CD14-positive monocyte (primary cell): ENCODE measurements at regions not wholly inside any gene's neighbourhood (a gene's known extent, or its start where the extent isn't known, plus 50 kb on each side); places are given as distances from the start of the nearest gene placed in this dataset.

Experiments
- DNase-seq, 3 donors: peaks; one replicate each; pipeline ENCODE4 v3.0.0-alpha.2; 2011 to 2022
- H2AFZ ChIP-seq: 2 replicates; pipeline ENCODE4 v1.6.0; 2012; ENCODE audit warnings: mild to moderate bottlenecking, low read depth, low read length, inconsistent platforms; ENCODE audit not compliant: insufficient read depth, poor library complexity, severe bottlenecking
- H3K27ac ChIP-seq, 2 donors: 1 replicate in 1 of 2; 2 replicates in 1 of 2; pipeline ENCODE4 v1.5.1; 2012 to 2013; ENCODE audit warnings: low read length in 2 of 2, control low read depth in 1 of 2, inconsistent platforms in 1 of 2, low read depth in 1 of 2, mild to moderate bottlenecking in 1 of 2
- H3K27me3 ChIP-seq, 2 donors: one replicate each; pipeline versions ENCODE4 v1.6.0 to v1.6.1; 2011 to 2013; ENCODE audit warnings: low read length in 2 of 2; ENCODE audit not compliant: control insufficient read depth in 2 of 2, insufficient read depth in 2 of 2
- H3K36me3 ChIP-seq, 2 donors: replicated peaks in 1 of 2; 1 replicate in 1 of 2; 2 replicates in 1 of 2; pipeline versions ENCODE4 v1.5.1 to v1.6.1; 2012 to 2013; ENCODE audit warnings: low read length in 2 of 2, control low read depth in 1 of 2, inconsistent platforms in 1 of 2, mild to moderate bottlenecking in 1 of 2; ENCODE audit not compliant: insufficient read depth in 2 of 2, control insufficient read depth in 1 of 2
- H3K4me1 ChIP-seq, 2 donors: 1 replicate in 1 of 2; 2 replicates in 1 of 2; pipeline versions ENCODE4 v1.5.1 to v1.6.1; 2012 to 2013; ENCODE audit warnings: low read length in 2 of 2, control low read depth in 1 of 2, inconsistent platforms in 1 of 2, mild to moderate bottlenecking in 1 of 2, moderate library complexity in 1 of 2; ENCODE audit not compliant: insufficient read depth in 2 of 2, control insufficient read depth in 1 of 2
- H3K4me2 ChIP-seq: replicated peaks from 2 replicates; pipeline ENCODE3; 2012; ENCODE audit warnings: low read length, moderate library complexity, mild to moderate bottlenecking; ENCODE audit not compliant: poor library complexity, severe bottlenecking; ENCODE audit errors: extremely low read depth
- H3K4me3 ChIP-seq, 3 experiments: fragments of 200-600 bp in 1 of 3; sonication (generic) in 1 of 3; replicated peaks in 1 of 3; 1 replicate in 2 of 3; 2 replicates in 1 of 3; pipeline ENCODE4 v1.5.1; 2011 to 2013; ENCODE audit warnings: low read length in 3 of 3, mild to moderate bottlenecking in 3 of 3, control low read depth in 2 of 3, low read depth in 2 of 3, inconsistent platforms in 1 of 3, moderate library complexity in 1 of 3
- H3K79me2 ChIP-seq: 2 replicates; pipeline ENCODE4 v1.6.0; 2012; ENCODE audit warnings: mild to moderate bottlenecking, control low read depth, inconsistent platforms, low read length, moderate library complexity; ENCODE audit not compliant: insufficient read depth
- H3K9ac ChIP-seq: 2 replicates; pipeline ENCODE4 v1.6.0; 2017; ENCODE audit warnings: low read length, mild to moderate bottlenecking; ENCODE audit not compliant: insufficient read depth, poor library complexity, severe bottlenecking
- H3K9me3 ChIP-seq, 2 donors: replicated peaks in 1 of 2; 1 replicate in 1 of 2; 2 replicates in 1 of 2; pipeline versions ENCODE4 v1.5.1 to v1.6.1; 2012 to 2013; ENCODE audit warnings: low read length in 2 of 2, control low read depth in 1 of 2; ENCODE audit not compliant: control insufficient read depth in 1 of 2, insufficient read depth in 1 of 2
- H4K20me1 ChIP-seq: 2 replicates; pipeline ENCODE4 v1.6.0; 2012; ENCODE audit warnings: mild to moderate bottlenecking, low read length, control low read depth, moderate library complexity; ENCODE audit not compliant: insufficient read depth
- H3K27ac Mint-ChIP-seq, 7 donors: one replicate each; pipeline ENCODE4 v1.8.0; 2020; ENCODE audit warnings: mild to moderate bottlenecking in 7 of 7, mixed read lengths in 7 of 7, moderate library complexity in 6 of 7, inconsistent platforms in 2 of 7
- H3K27me3 Mint-ChIP-seq, 3 donors: one replicate each; pipeline ENCODE4 v1.8.0; 2021 to 2022; ENCODE audit warnings: low read depth in 3 of 3, mild to moderate bottlenecking in 3 of 3, mixed read lengths in 3 of 3, moderate library complexity in 3 of 3, inconsistent platforms in 1 of 3
- H3K36me3 Mint-ChIP-seq, 2 donors: one replicate each; pipeline ENCODE4 v1.8.0; 2020; ENCODE audit warnings: mixed read lengths in 2 of 2, inconsistent platforms in 1 of 2, mild to moderate bottlenecking in 1 of 2
- H3K4me1 Mint-ChIP-seq: one replicate; pipeline ENCODE4 v1.8.0; 2020; ENCODE audit warnings: mild to moderate bottlenecking, mixed read lengths
- H3K4me3 Mint-ChIP-seq, 2 donors: one replicate each; pipeline ENCODE4 v1.8.0; 2020; ENCODE audit warnings: mild to moderate bottlenecking in 2 of 2, mixed read lengths in 2 of 2, moderate library complexity in 1 of 2
- H3K9me3 Mint-ChIP-seq, 7 donors: one replicate each; pipeline ENCODE4 v1.8.0; 2020 to 2022; ENCODE audit warnings: mixed read lengths in 7 of 7, mild to moderate bottlenecking in 6 of 7, moderate library complexity in 6 of 7, inconsistent platforms in 2 of 7
- CTCF ChIP-seq: fragments of 200-600 bp; IDR thresholded peaks from one replicate; pipeline ENCODE4 v1.8.0; 2022; ENCODE audit warnings: antibody characterized with exemption, mild to moderate bottlenecking
- WGBS: methylation state at CpG from one replicate; pipeline ENCODE4 v1.1.5; 2013; ENCODE audit warnings: missing lambda C conversion rate; ENCODE audit not compliant: insufficient coverage; 5-methylcytosine and 5-hydroxymethylcytosine counted together
- intact Hi-C, 2 donors: fragments of 100-400 bp; cut with micrococcal nuclease; formaldehyde crosslinking; loops; one replicate each; pipeline versions ENCODE4 v1.15.0 to v1.15.1; 2023

GRCh38 chr5:79893976-79894375, 97.1 kb downstream of the MTX3 start:
- no peaks in the 10 kb centered on the region for H3K4me1 Mint-ChIP-seq
- intact Hi-C loops, result no loop called here

GRCh38 chr5:79893485-79893884, 97.6 kb downstream of the MTX3 start:
- no peaks in the 10 kb centered on the region for H4K20me1 ChIP-seq
- no peak overlapping the region for H3K4me3 ChIP-seq
- H3K27me3 Mint-ChIP-seq, result peaks cover 15 to 31% (median 16%) of the 10 kb centered on the region in 3 donors
- no peak overlapping the region for H2AFZ ChIP-seq
- H3K36me3 ChIP-seq, result no peaks in the 10 kb centered on the region
- H3K4me1 ChIP-seq, result no peaks in the 10 kb centered on the region
- intact Hi-C loops, result no loop called here
- no peaks in the 10 kb centered on the region for H3K4me1 Mint-ChIP-seq
- no peak for TF ChIP-seq CTCF
- no peak overlapping the region for H3K27ac Mint-ChIP-seq
- H3K27me3 ChIP-seq, result peaks cover 5 to 14% of the 10 kb centered on the region in 2 donors
- WGBS, result no CpG with 5 or more reads among the region's 1 CpG
- no peak overlapping the region for H3K9ac ChIP-seq
- DNase-seq, result no peak
- no peak overlapping the region for H3K4me3 Mint-ChIP-seq
- H3K9me3 Mint-ChIP-seq, result peaks cover 0 to 12% (median 3%) of the 10 kb centered on the region in 7 donors
- H3K4me2 ChIP-seq, result no peak overlapping the region
- no peaks in the 10 kb centered on the region for H3K36me3 Mint-ChIP-seq
- no peak overlapping the region for H3K27ac ChIP-seq
- peaks cover 0 to 7% of the 10 kb centered on the region in 2 donors for H3K9me3 ChIP-seq
- no peaks in the 10 kb centered on the region for H3K79me2 ChIP-seq

More at GRCh38 chr5:79893976-79894375, 97.1 kb downstream of the MTX3 start:
- Histone ChIP-seq H3K4me1 (no peaks in the 10 kb centered on the region), H3K27ac (no peak overlapping the region), H4K20me1 (no peaks in the 10 kb centered on the region), H3K4me3 (no peak overlapping the region), H3K9ac (no peak overlapping the region), H3K79me2 (no peaks in the 10 kb centered on the region), H3K4me2 (no peak overlapping the region), H3K27me3 (peaks cover 6 to 14% of the 10 kb centered on the region in 2 donors), H3K9me3 (peaks cover 0 to 3% of the 10 kb centered on the region in 2 donors), H3K36me3 (no peaks in the 10 kb centered on the region), H2AFZ (no peak overlapping the region)
- Mint-ChIP-seq H3K36me3 (no peaks in the 10 kb centered on the region), H3K27ac (no peak overlapping the region), H3K9me3 (peaks cover 0 to 10% (median 2%) of the 10 kb centered on the region in 7 donors), H3K4me3 (no peak overlapping the region), H3K27me3 (peaks cover 15 to 35% (median 20%) of the 10 kb centered on the region in 3 donors)
- no peak for TF ChIP-seq CTCF
- DNase-seq, result no peak
- no CpG with 5 or more reads among the region's 3 CpGs for WGBS
